22Rv1 (cell line): ENCODE measurements at regions not wholly inside any gene's neighbourhood (a gene's known extent, or its start where the extent isn't known, plus 50 kb on each side); places are given as distances from the start of the nearest gene placed in this dataset.

Source experiments
- CTCF ChIP-seq: fragments of 450-650 bp; IDR thresholded peaks from 2 replicates; pipeline ENCODE4 v1.5.1; 2017; ENCODE audit warnings: mild to moderate bottlenecking
- ZFX ChIP-seq: fragments of 450-650 bp; IDR thresholded peaks from 2 replicates; pipeline ENCODE4 v1.6.1; 2017; ENCODE audit warnings: antibody characterized with exemption, borderline replicate concordance

DNA sequence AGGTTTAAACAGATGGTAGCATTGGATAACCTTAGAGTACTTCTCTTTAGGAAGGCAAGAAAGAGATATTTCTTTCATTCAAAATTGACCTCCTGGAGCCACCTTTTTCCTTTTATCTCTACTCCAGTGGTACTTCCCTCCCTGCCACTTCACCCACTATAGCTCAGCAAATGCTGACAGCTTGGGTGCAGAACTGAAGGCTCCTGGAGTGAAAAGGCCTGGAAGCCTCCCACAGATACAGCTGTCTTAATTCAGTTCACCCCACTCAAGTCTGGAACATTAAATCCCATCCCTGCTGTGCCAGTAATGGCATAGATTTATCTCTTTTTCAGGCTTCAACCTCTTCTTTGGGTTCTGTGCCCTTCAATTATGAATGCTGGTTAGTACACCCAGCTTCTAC lies 140.3 kb downstream of the NEDD1 start:
- no peak for TF ChIP-seq CTCF
- TF ChIP-seq ZFX, result no peak
